NCI-H1092 treated with DMSO at 0.1 percent for 48 hours (cell line): ENCODE measurements at regions not wholly inside any gene's neighbourhood (a gene's known extent, or its start where the extent isn't known, plus 50 kb on each side); places are given as distances from the start of the nearest gene placed in this dataset.
"Not testable (repeated sequence)": the region's sequence is repeated elsewhere in the genome, so short reads cannot be mapped to it uniquely, and the experiment has no call there.

ENCODE experiments used
- DNase-seq: peaks from one replicate; lab custom pipeline; 2025; lab: John Stamatoyannopoulos, UW

DNA sequence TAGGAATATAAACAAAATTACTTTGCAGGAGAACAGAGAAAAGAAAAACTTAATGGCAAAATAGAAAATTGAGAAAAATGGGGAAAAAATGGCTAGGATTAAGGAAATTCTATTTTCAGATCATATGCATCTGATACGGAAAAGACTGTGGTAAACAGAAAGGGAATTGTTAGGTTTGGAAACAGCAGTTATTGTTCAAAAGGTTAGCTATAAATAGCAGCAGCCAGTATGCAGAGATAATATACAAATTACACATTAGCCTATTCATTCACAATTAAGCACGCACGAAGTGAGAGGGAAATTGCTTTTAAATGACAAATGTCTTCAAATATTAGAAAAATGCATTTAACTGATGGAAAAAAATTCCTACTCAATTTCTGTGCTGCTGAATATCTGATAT, 224.1 kb upstream of the FAM3C start:
- DNase-seq = no peak

DNA sequence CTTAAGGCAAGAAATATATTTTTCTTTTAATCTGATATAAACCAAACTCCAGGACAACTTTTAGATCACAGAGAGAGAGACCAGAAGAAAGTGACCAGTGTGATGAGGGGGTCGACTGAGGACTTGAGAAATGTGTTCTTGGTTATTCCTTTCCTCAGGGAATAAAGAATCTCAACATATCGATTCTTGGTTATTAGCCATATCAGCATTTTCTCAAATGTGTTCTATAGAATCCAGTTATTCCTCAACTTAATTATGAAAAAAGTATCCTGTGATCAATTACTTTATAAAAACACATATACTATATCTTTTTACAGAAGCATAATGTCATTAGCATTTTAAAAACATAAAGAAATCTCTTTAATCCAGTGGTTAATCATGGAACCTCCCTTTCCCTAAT, 222.1 kb upstream of the FAM3C start:
- DNase-seq = no peak

DNA sequence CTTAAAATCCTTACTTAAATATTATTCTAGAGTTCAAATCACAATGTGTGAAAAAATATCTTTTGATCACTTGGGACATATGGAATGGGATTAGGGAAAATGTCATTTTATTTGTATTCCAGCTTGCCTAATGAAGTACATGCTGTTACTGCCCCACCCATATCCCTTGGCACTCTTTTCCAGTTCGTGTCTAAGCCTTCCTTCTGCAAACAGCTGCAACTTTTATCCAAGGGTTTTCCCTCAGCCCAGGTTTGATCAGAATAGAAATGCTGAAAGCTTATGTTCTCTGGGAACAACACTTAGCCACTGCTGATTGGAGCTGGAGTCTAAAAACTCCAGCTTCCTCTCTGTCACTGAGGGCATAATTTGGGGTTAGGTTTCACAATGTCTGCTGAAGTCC, 214.1 kb upstream of the FAM3C start:
- no peak for DNase-seq

DNA sequence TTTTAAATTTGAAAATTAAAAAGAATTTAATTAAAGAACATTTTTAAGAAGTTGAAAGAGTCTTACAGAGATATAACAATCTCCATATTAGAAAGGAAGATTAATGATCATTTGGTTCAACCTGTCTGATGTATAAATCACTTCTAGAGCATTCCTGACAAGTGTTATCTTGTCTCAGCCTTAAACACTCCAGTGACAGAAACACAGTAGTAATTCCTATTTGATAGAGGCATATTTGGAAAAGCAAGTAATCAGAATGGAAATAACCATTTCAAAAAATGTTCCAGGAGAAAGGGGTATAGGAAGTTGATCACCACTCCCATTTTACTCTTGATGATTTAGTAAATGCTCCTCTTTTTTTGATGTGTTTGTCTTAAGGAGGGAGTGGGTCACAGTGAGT, 213.1 kb upstream of the FAM3C start:
- DNase-seq = no peak

DNA sequence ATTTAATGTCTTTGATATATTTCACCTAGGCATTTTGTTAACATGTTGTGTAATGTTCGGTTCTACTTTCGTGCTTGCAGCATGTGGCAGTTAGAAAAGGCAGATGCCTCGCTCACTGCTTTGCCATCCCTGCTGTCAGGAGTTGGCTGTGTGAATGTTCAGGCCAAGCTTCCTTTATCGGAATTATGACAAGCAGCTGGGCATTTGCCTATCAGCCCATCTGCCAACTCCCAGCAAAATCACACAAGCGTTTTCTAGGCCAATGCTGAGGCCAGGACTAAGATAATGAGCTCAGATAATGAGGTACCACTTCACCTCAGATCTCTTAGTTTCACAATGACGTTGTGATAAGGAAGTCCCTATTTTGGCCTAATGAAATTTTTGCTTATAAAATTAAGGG, 212.7 kb upstream of the FAM3C start:
- DNase-seq = no peak

- not testable (repeated sequence) for DNase-seq
Measured at GRCh38 chr7:121608183-121608582, 212.1 kb upstream of the FAM3C start.

DNA sequence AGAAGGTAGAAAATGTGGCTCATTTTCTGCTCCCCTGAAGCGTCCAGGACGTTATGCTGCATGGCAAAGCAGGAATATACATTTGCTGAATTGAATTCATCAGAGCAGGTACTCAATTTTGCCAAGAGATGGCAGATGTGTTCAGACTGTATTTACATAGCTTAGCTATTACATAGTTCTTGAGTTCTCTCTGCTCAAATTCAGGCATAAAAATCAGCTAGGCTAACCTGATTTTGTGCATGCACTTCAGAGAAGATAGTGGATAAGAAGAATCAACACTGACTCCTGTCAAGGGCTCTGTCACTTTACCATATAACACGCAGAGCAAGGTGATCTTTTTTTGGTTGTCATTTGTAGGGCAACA, 209.2 kb upstream of the FAM3C start:
- DNase-seq = no peak

GRCh38 chr7:121604627-121605316, 208.7 kb upstream of the FAM3C start:
- no peak for DNase-seq

- DNase-seq = no peak
Measured at GRCh38 chr7:121603886-121604285, 207.8 kb upstream of the FAM3C start.

DNA sequence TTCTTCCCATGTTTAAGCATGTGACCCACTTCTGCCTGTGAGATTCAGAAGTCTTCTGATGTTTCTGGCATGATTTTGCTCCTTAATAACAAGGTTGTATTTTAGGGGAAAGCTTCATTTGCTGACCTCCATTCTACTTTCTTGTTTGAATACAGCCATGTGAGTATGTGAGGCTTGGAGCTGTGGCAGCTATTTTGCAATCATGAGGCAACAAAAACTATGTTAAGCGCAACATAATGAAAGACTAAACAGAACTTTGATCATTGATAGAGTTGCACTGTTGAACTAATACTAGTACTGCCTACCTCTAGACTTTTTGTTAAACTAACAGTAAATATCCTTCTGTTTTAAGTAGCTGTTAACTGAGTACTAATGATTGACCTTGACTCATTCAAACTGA, 203.8 kb upstream of the FAM3C start:
- DNase-seq = no peak

DNA sequence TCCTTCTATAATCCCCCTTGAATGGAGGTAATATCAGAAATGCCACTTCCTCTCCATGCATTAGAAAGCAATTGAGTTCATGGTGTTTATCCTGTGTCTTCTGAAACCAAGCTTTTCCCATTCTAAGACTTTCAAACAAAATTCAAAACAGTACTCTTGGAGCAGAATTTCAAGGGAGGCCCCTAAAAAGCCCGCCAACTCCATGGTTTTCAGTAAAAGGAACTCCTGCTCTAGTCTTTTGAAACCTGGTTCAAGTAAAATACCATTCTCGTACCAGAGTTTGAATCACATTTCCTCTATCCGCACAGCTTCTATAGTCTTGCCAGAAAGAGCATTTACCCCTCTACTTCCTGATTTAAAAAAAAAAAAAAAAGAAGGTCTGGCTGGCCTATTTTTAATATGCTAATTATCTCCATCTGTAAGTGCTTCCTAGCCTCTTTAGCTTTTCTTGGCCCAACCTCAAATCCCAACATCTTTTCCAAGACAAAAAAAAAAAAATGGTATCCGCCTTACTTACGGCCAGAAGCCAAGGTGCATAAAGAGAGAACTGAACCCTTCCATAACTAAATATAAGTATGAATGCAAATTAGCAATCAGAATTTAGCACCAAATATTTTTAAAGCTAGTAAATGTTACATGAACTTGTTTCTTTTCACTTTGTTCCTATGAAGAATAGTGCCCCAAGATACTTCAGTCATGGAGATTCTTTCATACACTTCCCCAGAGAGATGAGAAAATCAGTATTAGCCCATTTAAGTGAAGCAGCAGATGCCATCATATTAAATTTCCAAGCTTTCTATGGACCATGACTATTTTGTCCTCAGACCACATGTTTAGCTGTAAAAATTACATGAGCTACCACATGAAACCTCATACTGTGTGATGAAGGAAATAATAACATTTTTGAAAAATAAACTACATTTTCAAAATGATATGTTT, 199.9 kb upstream of the FAM3C start:
- no peak for DNase-seq

- DNase-seq = no peak
Measured at GRCh38 chr7:121591926-121592325, 195.8 kb upstream of the FAM3C start.

GRCh38 chr7:121587435-121587834, 191.3 kb upstream of the FAM3C start:
- DNase-seq = no peak

GRCh38 chr7:121582258-121582657, 186.2 kb upstream of the FAM3C start:
- no peak for DNase-seq

DNA sequence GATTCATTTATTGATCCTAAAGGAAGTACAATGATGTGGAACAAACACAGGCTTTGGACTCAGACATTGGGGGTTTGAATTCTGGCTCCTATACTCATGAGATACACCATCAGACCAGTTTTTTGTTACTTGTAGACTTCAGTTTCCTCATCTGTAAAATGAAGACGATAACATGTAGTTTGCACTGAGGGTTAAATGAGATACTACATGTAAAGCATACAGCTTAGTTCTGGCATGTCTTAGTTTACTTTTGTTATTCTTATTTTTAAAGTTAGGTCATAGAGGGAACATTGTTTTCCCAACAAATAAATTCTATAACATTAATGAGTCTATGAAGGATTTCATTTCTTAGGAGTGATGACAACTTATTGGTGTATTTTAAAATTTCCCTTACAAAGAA, 183.5 kb upstream of the FAM3C start:
- no peak for DNase-seq

DNA sequence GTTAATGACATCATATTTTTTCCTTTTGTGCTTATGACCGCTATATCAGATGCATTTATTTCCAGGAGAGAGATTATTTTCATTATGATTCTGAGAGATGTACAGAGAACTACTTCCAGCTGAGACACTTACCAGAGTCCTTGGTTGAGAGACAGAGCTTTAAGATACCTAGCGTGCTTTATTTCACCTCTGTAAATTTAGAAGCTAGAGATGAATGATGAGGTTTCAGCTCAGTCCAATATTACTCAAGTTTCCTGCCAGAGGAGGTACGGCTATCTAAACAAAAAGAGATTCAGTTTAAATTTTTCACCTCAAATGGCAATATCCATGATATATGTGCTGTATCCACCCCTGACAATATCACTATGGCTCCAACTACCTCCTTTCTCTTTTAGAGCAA, 182.6 kb upstream of the FAM3C start:
- no peak for DNase-seq

GRCh38 chr7:121576148-121576917, 180.2 kb upstream of the FAM3C start:
- no peak for DNase-seq

DNA sequence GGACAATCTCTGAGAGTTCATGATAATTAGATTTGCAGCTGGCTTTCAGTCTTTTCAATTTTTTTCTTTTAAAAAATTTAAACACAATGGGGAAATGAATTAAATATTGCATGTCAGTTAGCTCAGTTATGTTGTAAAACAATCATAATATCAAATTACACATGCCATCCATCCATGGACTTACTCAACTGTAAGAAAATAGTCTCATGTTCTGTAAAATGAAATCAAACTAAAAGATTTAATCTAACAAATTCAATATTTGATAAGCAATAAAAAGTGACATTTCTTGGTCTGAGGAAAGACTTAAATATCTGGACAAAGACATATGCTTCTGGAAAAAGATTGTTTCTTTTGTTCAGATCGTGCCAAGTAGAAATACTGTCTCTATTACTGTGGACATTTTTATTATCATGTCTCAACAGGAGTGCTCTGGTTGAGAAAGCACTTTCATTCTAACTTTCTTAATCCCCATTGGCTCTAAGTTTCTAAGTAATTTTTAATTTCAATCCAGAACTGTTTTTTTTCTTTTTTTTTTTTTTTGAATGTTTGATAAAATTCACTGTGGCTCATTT, 179.2 kb upstream of the FAM3C start:
- DNase-seq = no peak

DNA sequence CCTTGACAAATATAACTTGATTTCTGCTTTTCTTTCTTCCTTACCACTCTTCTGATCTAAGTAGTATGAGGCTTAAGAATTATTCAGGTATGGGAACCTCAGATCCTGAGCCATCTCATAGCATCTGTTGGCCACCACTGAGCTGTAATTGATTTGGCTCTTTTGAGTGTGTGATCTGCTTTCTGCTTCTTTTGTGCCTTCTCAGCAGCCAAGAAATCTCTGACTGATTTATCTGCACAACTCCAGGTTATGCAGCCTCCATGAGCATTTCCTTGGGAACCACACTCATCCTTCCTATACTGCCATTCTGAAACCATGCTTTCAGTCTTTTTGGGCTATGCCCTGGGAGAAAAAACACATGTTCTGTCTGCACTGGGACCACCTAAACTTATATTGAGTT, 178.0 kb upstream of the FAM3C start:
- DNase-seq = no peak

GRCh38 chr7:121572615-121573014, 176.5 kb upstream of the FAM3C start:
- no peak for DNase-seq

- no peak for DNase-seq
Measured at GRCh38 chr7:121570365-121570764, 174.3 kb upstream of the FAM3C start.

- DNase-seq = no peak
Measured at GRCh38 chr7:121563177-121563576, 167.1 kb upstream of the FAM3C start.
